ENCODE measurements at regions not wholly inside any gene's neighbourhood (a gene's known extent, or its start where the extent isn't known, plus 50 kb on each side); places are given as distances from the start of the nearest gene placed in this dataset.
"Not testable (repeated sequence)": the region's sequence is repeated elsewhere in the genome, so short reads cannot be mapped to it uniquely, and the experiment has no call there.

GRCh38 chr1:108357802-108358201 lies 92.3 kb upstream of the NBPF6 start:
- no peak for DNase-seq (ENCODE audit: extremely low spot score)
- CTCF ChIA-PET, result no interaction called here
- TF ChIP-seq ZNF384 (IDR thresholded peaks at IDR 0.05) (no peak), SUZ12 (IDR thresholded peaks at IDR 0.05) (no peak), TARDBP (IDR thresholded peaks at IDR 0.05) (no peak), LEF1 (IDR thresholded peaks at IDR 0.05; ENCODE audit: borderline replicate concordance) (no peak), ARNT (IDR thresholded peaks at IDR 0.05) (no peak), FOXM1 (IDR thresholded peaks at IDR 0.05; ENCODE audit: borderline replicate concordance) (no peak), FOXA1 (IDR thresholded peaks at IDR 0.05) (no peak), PKNOX1 (IDR thresholded peaks at IDR 0.05) (no peak), CTBP1 (IDR thresholded peaks at IDR 0.05; ENCODE audit: borderline replicate concordance) (no peak), L3MBTL2 (conservative IDR thresholded peaks at IDR 0.05) (no peak), HDGF (IDR thresholded peaks at IDR 0.05; ENCODE audit: borderline replicate concordance) (no peak), NFRKB (IDR thresholded peaks at IDR 0.05) (no peak), ELF4 (IDR thresholded peaks at IDR 0.05) (no peak), SP1 (IDR thresholded peaks at IDR 0.05) (no peak), BHLHE40 (IDR thresholded peaks at IDR 0.05; ENCODE audit: borderline replicate concordance) (no peak), FOXK2 (IDR thresholded peaks at IDR 0.05) (no peak)
- POLR2A ChIA-PET, result no interaction called here

- DNase-seq (ENCODE audit: extremely low spot score); POLR2A ChIA-PET; CTCF ChIA-PET: not testable (repeated sequence)
Measured at GRCh38 chr1:108380059-108380832, 69.9 kb upstream of the NBPF6 start.

All from HEK293T (cell line).